ENCODE measurements at regions not wholly inside any gene's neighbourhood (a gene's known extent, or its start where the extent isn't known, plus 50 kb on each side); places are given as distances from the start of the nearest gene placed in this dataset.

DNA sequence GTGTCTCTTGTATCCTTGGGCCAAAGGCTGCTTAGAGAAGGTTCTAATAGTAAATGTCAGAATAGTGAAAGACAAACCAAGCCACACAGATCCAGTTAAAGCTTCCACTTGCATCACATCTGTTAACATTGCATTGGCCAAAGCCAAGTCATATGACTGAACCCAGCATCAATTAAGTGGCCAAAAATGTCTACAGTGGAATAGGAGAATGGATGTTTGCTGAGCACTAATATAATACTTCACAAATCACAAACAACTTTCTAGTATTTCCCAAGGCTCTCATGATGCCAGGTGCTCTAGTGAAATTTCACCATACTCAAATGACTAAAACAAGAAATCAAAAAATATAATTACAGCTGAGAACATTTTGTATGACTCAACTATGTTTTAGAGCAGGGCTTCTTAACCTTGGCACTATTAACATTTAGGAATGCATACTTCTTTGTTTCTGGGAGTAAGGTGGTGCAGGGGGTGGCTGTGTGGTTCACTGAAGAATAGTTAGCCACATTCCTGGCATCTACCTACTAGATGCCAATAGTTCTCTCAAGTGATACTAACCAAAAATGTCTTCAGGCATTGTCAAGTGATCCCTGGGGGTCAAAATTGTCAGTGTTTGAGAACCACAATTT lies 148.0 kb upstream of the SPTLC3 start:
- Histone ChIP-seq H3K36me3 (no peaks in the 10 kb centered on the region), H3K9me3 (peaks cover 0 to 9% (median 0%) of the 10 kb centered on the region in 4 donors), H3K4me1 (no peaks in the 10 kb centered on the region), H3K4me3 (no peak overlapping the region), H3K27ac (no peak overlapping the region), H3K27me3 (no peaks in the 10 kb centered on the region)
- TF ChIP-seq POLR2A (IDR thresholded peaks at IDR 0.05): no peak
- TF ChIP-seq, protein P1, sequence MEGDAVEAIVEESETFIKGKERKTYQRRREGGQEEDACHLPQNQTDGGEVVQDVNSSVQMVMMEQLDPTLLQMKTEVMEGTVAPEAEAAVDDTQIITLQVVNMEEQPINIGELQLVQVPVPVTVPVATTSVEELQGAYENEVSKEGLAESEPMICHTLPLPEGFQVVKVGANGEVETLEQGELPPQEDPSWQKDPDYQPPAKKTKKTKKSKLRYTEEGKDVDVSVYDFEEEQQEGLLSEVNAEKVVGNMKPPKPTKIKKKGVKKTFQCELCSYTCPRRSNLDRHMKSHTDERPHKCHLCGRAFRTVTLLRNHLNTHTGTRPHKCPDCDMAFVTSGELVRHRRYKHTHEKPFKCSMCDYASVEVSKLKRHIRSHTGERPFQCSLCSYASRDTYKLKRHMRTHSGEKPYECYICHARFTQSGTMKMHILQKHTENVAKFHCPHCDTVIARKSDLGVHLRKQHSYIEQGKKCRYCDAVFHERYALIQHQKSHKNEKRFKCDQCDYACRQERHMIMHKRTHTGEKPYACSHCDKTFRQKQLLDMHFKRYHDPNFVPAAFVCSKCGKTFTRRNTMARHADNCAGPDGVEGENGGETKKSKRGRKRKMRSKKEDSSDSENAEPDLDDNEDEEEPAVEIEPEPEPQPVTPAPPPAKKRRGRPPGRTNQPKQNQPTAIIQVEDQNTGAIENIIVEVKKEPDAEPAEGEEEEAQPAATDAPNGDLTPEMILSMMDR (IDR thresholded peaks at IDR 0.05): no peak
- no peak for TF ChIP-seq EP300 (IDR thresholded peaks at IDR 0.05)
- no peak for DNase-seq (ENCODE audit: low spot score in 2 of 2)

- TF ChIP-seq EP300 (IDR thresholded peaks at IDR 0.05): no peak
- TF ChIP-seq, protein P1 (IDR thresholded peaks at IDR 0.05): no peak
- TF ChIP-seq POLR2A (IDR thresholded peaks at IDR 0.05): no peak
- no peak for DNase-seq (ENCODE audit: low spot score in 2 of 2)
- H3K36me3 ChIP-seq: no peaks in the 10 kb centered on the region
- no peak overlapping the region for H3K4me3 ChIP-seq
- WGBS, 2 donors: 94 to 97% methylated on average over 1 of the region's 1 CpG
- no peak overlapping the region for H3K27ac ChIP-seq
- no peaks in the 10 kb centered on the region for H3K9me3 ChIP-seq
- H3K4me1 ChIP-seq: no peaks in the 10 kb centered on the region
- no peaks in the 10 kb centered on the region for H3K27me3 ChIP-seq
Observed at GRCh38 chr20:12869669-12870068, 139.1 kb upstream of the SPTLC3 start.

GRCh38 chr20:12870588-12870987 lies 138.2 kb upstream of the SPTLC3 start:
- TF ChIP-seq POLR2A (IDR thresholded peaks at IDR 0.05) (no peak), EP300 (IDR thresholded peaks at IDR 0.05) (no peak)
- TF ChIP-seq, protein P1 (IDR thresholded peaks at IDR 0.05): no peak
- no peaks in the 10 kb centered on the region for H3K36me3 ChIP-seq
- H3K4me1 ChIP-seq: no peaks in the 10 kb centered on the region
- 76 to 85% methylated on average over 2 of the region's 2 CpGs for WGBS, 2 donors
- no peak overlapping the region for H3K4me3 ChIP-seq
- H3K27ac ChIP-seq: no peak overlapping the region
- H3K9me3 ChIP-seq: no peaks in the 10 kb centered on the region
- H3K27me3 ChIP-seq: no peaks in the 10 kb centered on the region
- DNase-seq (ENCODE audit: low spot score in 2 of 2): no peak

GRCh38 chr20:12874933-12875332 lies 133.8 kb upstream of the SPTLC3 start:
- Histone ChIP-seq H3K9me3 (no peaks in the 10 kb centered on the region), H3K4me1 (no peaks in the 10 kb centered on the region), H3K27ac (no peak overlapping the region), H3K27me3 (no peaks in the 10 kb centered on the region), H3K4me3 (no peak overlapping the region), H3K36me3 (no peaks in the 10 kb centered on the region)
- no peak for DNase-seq (ENCODE audit: low spot score in 2 of 2)
- WGBS, 2 donors: 81 to 85% methylated on average over 4 of the region's 4 CpGs
- TF ChIP-seq, protein P1 (IDR thresholded peaks at IDR 0.05): no peak
- TF ChIP-seq EP300 (IDR thresholded peaks at IDR 0.05) (no peak), POLR2A (IDR thresholded peaks at IDR 0.05) (no peak)

DNA sequence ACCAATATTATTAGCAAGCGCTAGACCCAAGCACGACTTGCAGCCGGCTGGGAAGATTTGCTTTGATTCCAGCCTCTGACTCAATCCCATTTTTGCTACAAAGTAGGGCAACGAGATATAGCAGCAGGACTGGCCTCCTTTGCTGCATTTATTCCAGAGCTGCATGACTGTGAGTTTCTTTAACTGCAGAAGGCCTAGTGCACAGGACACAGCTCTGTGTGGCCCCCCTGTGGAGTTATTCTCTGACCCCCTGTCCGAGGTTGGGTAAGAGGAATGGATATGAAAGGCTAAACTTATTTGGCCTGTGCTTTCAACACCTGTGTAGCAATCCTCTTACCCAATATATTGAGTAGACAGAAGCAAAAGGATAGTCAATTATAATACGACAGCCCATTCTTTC lies 133.3 kb upstream of the SPTLC3 start:
- DNase-seq (ENCODE audit: low spot score in 2 of 2): no peak
- WGBS, 2 donors: 58 to 69% methylated on average over 6 of the region's 6 CpGs
- no peak for TF ChIP-seq POLR2A (IDR thresholded peaks at IDR 0.05)

More for the DNA sequence above, 133.3 kb upstream of the SPTLC3 start:
- no peaks in the 10 kb centered on the region for H3K27me3 ChIP-seq
- H3K4me1 ChIP-seq: no peaks in the 10 kb centered on the region
- H3K36me3 ChIP-seq: no peaks in the 10 kb centered on the region
- no peaks in the 10 kb centered on the region for H3K9me3 ChIP-seq
- H3K27ac ChIP-seq: no peak overlapping the region
- no peak overlapping the region for H3K4me3 ChIP-seq

Data from tibial nerve (tissue), 4 donors.